PC-3 (cell line): ENCODE measurements at regions not wholly inside any gene's neighbourhood (a gene's known extent, or its start where the extent isn't known, plus 50 kb on each side); places are given as distances from the start of the nearest gene placed in this dataset.

Source experiments
- ATAC-seq: fragments of 200-7000 bp; cut with Tn5 transposase; 2 replicates; pipeline ENCODE4 v1.9.1; 2020; ENCODE audit warnings: mild to moderate bottlenecking, moderate library complexity
- BruUV-seq: library from RNA; stranded (reverse); fragments of 400-500 nt; replicated peaks from 2 replicates; lab custom pipeline; 2021; lab: Mats Ljungman, UMichigan
- CTCF ChIA-PET: fragments of 300-600 bp; sonication (Branson Sonifier 250); formaldehyde crosslinking; loops from one replicate; lab custom pipeline; 2022; ENCODE audit warnings: antibody characterized with exemption; lab: Charles Lee
- POLR2A ChIA-PET: fragments of 300-600 bp; sonication (Branson Sonifier 250); formaldehyde crosslinking; loops from one replicate; lab custom pipeline; 2022; ENCODE audit warnings: antibody characterized with exemption; ENCODE audit not compliant: unreplicated experiment; lab: Charles Lee
- DNase-seq: peaks from one replicate; pipeline ENCODE4 v3.0.0-alpha.2; 2015
- H2AFZ ChIP-seq: fragments of 300-600 bp; sonication (generic); 2 replicates; pipeline ENCODE4 v1.6.0; 2016; ENCODE audit warnings: antibody characterized with exemption, low read length
- H3F3A ChIP-seq: fragments of 300-600 bp; sonication (generic); one replicate; pipeline ENCODE4 v1.6.0; 2017; ENCODE audit warnings: antibody characterized with exemption, low read length, control low read depth, mild to moderate bottlenecking; ENCODE audit not compliant: unreplicated experiment
- H3K27ac ChIP-seq: fragments of 300-600 bp; sonication (generic); 2 replicates; pipeline ENCODE4 v1.5.1; 2016; ENCODE audit warnings: mild to moderate bottlenecking, low read length
- H3K27me3 ChIP-seq: fragments of 300-600 bp; sonication (generic); 2 replicates; pipeline ENCODE4 v1.6.1; 2016; ENCODE audit warnings: low read length, mixed read lengths
- H3K36me3 ChIP-seq: fragments of 300-600 bp; sonication (generic); 2 replicates; pipeline ENCODE4 v1.6.1; 2016; ENCODE audit warnings: low read depth, mixed run types, low read length, mixed read lengths
- H3K4me1 ChIP-seq: fragments of 300-600 bp; sonication (generic); 2 replicates; pipeline ENCODE4 v1.5.1; 2016; ENCODE audit warnings: low read length; ENCODE audit not compliant: insufficient read depth
- H3K4me2 ChIP-seq: fragments of 300-600 bp; sonication (generic); 2 replicates; pipeline ENCODE4 v1.6.0; 2016; ENCODE audit warnings: low read length
- H3K4me3 ChIP-seq: fragments of 300-600 bp; sonication (generic); 2 replicates; pipeline ENCODE4 v1.5.1; 2016; ENCODE audit warnings: mild to moderate bottlenecking, low read length, mixed read lengths
- H3K79me2 ChIP-seq: fragments of 300-600 bp; sonication (generic); 2 replicates; pipeline ENCODE4 v1.6.1; 2017; ENCODE audit warnings: low read length, mixed read lengths
- H3K9ac ChIP-seq: fragments of 300-600 bp; sonication (generic); 2 replicates; pipeline ENCODE4 v1.6.0; 2016; ENCODE audit warnings: mild to moderate bottlenecking, low read length
- H3K9me2 ChIP-seq: fragments of 300-600 bp; sonication (generic); replicated peaks from 2 replicates; pipeline ENCODE4 v1.6.1; 2016; ENCODE audit warnings: mixed run types, low read length, mixed read lengths
- H3K9me3 ChIP-seq: fragments of 300-600 bp; sonication (generic); 2 replicates; pipeline ENCODE4 v1.6.1; 2016; ENCODE audit warnings: low read length, mixed read lengths
- H4K20me1 ChIP-seq: fragments of 300-600 bp; sonication (generic); 2 replicates; pipeline ENCODE4 v1.6.1; 2016; ENCODE audit warnings: low read length, mixed read lengths
- EZH2 ChIP-seq: fragments of 300-600 bp; sonication (generic); IDR thresholded peaks from one replicate; pipeline ENCODE4 v1.6.1; 2017; ENCODE audit warnings: antibody characterized with exemption, mild to moderate bottlenecking, low read length; ENCODE audit not compliant: unreplicated experiment
- EZH2phosphoT487 ChIP-seq: fragments of 300-600 bp; sonication (generic); IDR thresholded peaks from 2 replicates; pipeline ENCODE4 v1.6.1; 2018; ENCODE audit warnings: mild to moderate bottlenecking, antibody characterized with exemption, low read length, borderline replicate concordance
- intact Hi-C: fragments of 100-400 bp; cut with micrococcal nuclease; formaldehyde crosslinking; loops from 2 replicates; pipeline ENCODE4 v1.9.0; 2023
- TF ChIP-seq, protein P1 (sequence below): fragments of 300-600 bp; sonication (generic); conservative IDR thresholded peaks from 2 replicates; pipeline ENCODE4 v1.5.1; 2017; ENCODE audit warnings: antibody characterized with exemption, low read depth, mild to moderate bottlenecking, low read length

- peak; percentile 56 for ATAC-seq
- POLR2A ChIA-PET = interaction anchor here (0.6 kb wide), 2 partner anchors 132 to 151 kb away, joined by 3 to 6 read pairs; no protein-coding TSS in a partner anchor
These were observed 118.4 kb upstream of the CACUL1 start for GRCh38 chr10:118873091-118873737.

DNA sequence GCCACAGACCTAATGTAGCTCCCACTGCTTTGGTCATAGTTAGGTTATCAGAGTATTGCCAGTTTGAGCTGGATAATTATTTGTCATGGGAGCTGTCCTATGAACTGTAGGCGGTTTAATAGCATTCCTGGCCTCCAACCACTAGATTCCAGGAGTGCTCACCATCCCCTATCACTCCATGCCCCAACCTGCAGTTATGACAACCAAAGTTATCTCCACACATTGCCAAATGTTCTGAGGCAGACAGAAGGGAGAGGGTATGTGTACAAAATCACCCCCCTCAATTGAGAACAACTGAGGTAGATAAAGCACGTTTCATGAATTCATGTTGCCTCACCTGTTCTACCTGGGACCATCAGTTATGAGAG is 119.0 kb upstream of the CACUL1 start:
- no peaks in the 10 kb centered on the region for H3K9me2 ChIP-seq
- ChIA-PET POLR2A (interaction anchor here (0.6 kb wide), 1 partner anchor 152 kb away, joined by 3 read pairs; no protein-coding TSS in a partner anchor), CTCF (no interaction called here)
- no peaks in the 10 kb centered on the region for H3K79me2 ChIP-seq
- intact Hi-C loops = no loop called here
- H3K4me3 ChIP-seq = no peak overlapping the region
- H2AFZ ChIP-seq = no peak overlapping the region
- TF ChIP-seq EZH2phosphoT487 (no peak), EZH2 (no peak)
- TF ChIP-seq, protein P1, sequence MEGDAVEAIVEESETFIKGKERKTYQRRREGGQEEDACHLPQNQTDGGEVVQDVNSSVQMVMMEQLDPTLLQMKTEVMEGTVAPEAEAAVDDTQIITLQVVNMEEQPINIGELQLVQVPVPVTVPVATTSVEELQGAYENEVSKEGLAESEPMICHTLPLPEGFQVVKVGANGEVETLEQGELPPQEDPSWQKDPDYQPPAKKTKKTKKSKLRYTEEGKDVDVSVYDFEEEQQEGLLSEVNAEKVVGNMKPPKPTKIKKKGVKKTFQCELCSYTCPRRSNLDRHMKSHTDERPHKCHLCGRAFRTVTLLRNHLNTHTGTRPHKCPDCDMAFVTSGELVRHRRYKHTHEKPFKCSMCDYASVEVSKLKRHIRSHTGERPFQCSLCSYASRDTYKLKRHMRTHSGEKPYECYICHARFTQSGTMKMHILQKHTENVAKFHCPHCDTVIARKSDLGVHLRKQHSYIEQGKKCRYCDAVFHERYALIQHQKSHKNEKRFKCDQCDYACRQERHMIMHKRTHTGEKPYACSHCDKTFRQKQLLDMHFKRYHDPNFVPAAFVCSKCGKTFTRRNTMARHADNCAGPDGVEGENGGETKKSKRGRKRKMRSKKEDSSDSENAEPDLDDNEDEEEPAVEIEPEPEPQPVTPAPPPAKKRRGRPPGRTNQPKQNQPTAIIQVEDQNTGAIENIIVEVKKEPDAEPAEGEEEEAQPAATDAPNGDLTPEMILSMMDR = no peak
- H3K27me3 ChIP-seq = no peaks in the 10 kb centered on the region
- H3K4me2 ChIP-seq = peak overlapping the region; percentile 9; the same call in 1 of the 2 replicates
- H3K27ac ChIP-seq = no peak overlapping the region
- H3K4me1 ChIP-seq = peaks cover 32% of the 10 kb centered on the region
- DNase-seq (peak; percentile 7), ATAC-seq (peak; percentile 39; the same call in 1 of the 2 replicates)
- no peaks in the 10 kb centered on the region for H4K20me1 ChIP-seq
- H3K9me3 ChIP-seq = no peaks in the 10 kb centered on the region
- no peak overlapping the region for H3K9ac ChIP-seq
- no peaks in the 10 kb centered on the region for H3F3A ChIP-seq
- no peaks in the 10 kb centered on the region for H3K36me3 ChIP-seq
- BruUV-seq = no TSS peak

More at GRCh38 chr10:118873091-118873737, 118.4 kb upstream of the CACUL1 start:
- H3K79me2 ChIP-seq = no peaks in the 10 kb centered on the region
- H3K36me3 ChIP-seq = no peaks in the 10 kb centered on the region
- no TSS peak for BruUV-seq
- peak; percentile 52 for DNase-seq
- intact Hi-C loops = no loop called here
- peak overlapping the region; percentile 9; the same call in 1 of the 2 replicates for H3K4me2 ChIP-seq
- no peak overlapping the region for H2AFZ ChIP-seq
- no peak overlapping the region for H3K27ac ChIP-seq
- CTCF ChIA-PET = no interaction called here
- no peaks in the 10 kb centered on the region for H3F3A ChIP-seq
- peaks cover 32% of the 10 kb centered on the region for H3K4me1 ChIP-seq
- H3K9me3 ChIP-seq = no peaks in the 10 kb centered on the region
- TF ChIP-seq EZH2phosphoT487 (no peak), EZH2 (no peak)
- TF ChIP-seq, protein P1 = no peak
- no peak overlapping the region for H3K9ac ChIP-seq
- no peaks in the 10 kb centered on the region for H3K27me3 ChIP-seq
- H4K20me1 ChIP-seq = no peaks in the 10 kb centered on the region
- no peaks in the 10 kb centered on the region for H3K9me2 ChIP-seq
- H3K4me3 ChIP-seq = no peak overlapping the region

- H3K27ac ChIP-seq = no peak overlapping the region
- no peaks in the 10 kb centered on the region for H4K20me1 ChIP-seq
- H3K9me2 ChIP-seq = no peaks in the 10 kb centered on the region
- H2AFZ ChIP-seq = no peak overlapping the region
- ChIA-PET CTCF (no interaction called here), POLR2A (interaction anchor here (0.6 kb wide), 1 partner anchor 152 kb away, joined by 3 read pairs; no protein-coding TSS in a partner anchor)
- no TSS peak for BruUV-seq
- no peak overlapping the region for H3K9ac ChIP-seq
- no peaks in the 10 kb centered on the region for H3K79me2 ChIP-seq
- no peak overlapping the region for H3K4me3 ChIP-seq
- no peaks in the 10 kb centered on the region for H3K9me3 ChIP-seq
- intact Hi-C loops = no loop called here
- no peaks in the 10 kb centered on the region for H3F3A ChIP-seq
- DNase-seq (no peak), ATAC-seq (no peak)
- peaks cover 32% of the 10 kb centered on the region for H3K4me1 ChIP-seq
- no peak for TF ChIP-seq EZH2
- TF ChIP-seq, protein P1 = no peak
- TF ChIP-seq EZH2phosphoT487 = no peak
- no peaks in the 10 kb centered on the region for H3K36me3 ChIP-seq
- H3K27me3 ChIP-seq = no peaks in the 10 kb centered on the region
- no peak overlapping the region for H3K4me2 ChIP-seq
These were observed 119.4 kb upstream of the CACUL1 start for GRCh38 chr10:118874171-118874570.
